Right lobe of liver (tissue), 4 donors: ENCODE measurements at regions not wholly inside any gene's neighbourhood (a gene's known extent, or its start where the extent isn't known, plus 50 kb on each side); places are given as distances from the start of the nearest gene placed in this dataset.

Experiments used
- POLR2A ChIP-seq: fragments of 450-650 bp; IDR thresholded peaks from one replicate; pipeline ENCODE4 v1.6.1; 2017; ENCODE audit warnings: antibody characterized with exemption, mild to moderate bottlenecking
- TF ChIP-seq, protein P1 (sequence below), 4 donors: fragments of 200-600 bp in 3 of 4; fragments of 450-650 bp in 1 of 4; IDR thresholded peaks; one replicate each; pipeline versions ENCODE4 v1.5.1 to v1.8.0; 2016 to 2022; ENCODE audit warnings: antibody characterized with exemption in 4 of 4, mild to moderate bottlenecking in 2 of 4
- donor health status: DM: no; HTN: no; CAD: no.
- donor health status: DM: no; HTN: no; CAD: no.
- donor health status: DM: no; HTN: yes; CAD: no.

DNA sequence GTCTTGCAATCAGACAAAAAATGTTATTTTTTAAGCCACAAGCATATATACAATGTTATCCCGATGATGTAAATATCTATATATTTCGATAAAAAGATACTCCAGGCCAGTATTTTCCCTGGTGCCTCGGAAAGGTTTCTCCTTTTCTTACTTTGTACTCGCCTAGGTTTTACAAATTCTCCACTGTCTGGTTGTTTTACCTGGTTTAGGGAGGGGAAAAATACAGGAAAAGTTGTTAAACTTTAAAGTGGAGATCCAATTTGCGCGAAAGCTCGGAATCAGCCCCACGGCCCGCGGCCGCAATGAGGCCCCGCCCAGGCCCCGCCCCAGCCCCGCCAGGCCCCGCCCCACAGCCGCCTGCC lies 58.4 kb upstream of the WNT7B start:
- no peak for TF ChIP-seq POLR2A
- TF ChIP-seq, protein P1, sequence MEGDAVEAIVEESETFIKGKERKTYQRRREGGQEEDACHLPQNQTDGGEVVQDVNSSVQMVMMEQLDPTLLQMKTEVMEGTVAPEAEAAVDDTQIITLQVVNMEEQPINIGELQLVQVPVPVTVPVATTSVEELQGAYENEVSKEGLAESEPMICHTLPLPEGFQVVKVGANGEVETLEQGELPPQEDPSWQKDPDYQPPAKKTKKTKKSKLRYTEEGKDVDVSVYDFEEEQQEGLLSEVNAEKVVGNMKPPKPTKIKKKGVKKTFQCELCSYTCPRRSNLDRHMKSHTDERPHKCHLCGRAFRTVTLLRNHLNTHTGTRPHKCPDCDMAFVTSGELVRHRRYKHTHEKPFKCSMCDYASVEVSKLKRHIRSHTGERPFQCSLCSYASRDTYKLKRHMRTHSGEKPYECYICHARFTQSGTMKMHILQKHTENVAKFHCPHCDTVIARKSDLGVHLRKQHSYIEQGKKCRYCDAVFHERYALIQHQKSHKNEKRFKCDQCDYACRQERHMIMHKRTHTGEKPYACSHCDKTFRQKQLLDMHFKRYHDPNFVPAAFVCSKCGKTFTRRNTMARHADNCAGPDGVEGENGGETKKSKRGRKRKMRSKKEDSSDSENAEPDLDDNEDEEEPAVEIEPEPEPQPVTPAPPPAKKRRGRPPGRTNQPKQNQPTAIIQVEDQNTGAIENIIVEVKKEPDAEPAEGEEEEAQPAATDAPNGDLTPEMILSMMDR (IDR thresholded peaks at IDR 0.05) = no peak
